Immature natural killer cell (primary cell): ENCODE measurements at regions not wholly inside any gene's neighbourhood (a gene's known extent, or its start where the extent isn't known, plus 50 kb on each side); places are given as distances from the start of the nearest gene placed in this dataset.
"Not testable (repeated sequence)": the region's sequence is repeated elsewhere in the genome, so short reads cannot be mapped to it uniquely, and the experiment has no call there.

Experiments
- DNase-seq, 3 donors: peaks; one replicate each; pipeline ENCODE4 v3.0.0; 2022; ENCODE audit warnings: mixed read lengths in 1 of 3
- H3K27ac Mint-ChIP-seq, 6 donors: one replicate each; pipeline ENCODE4 v1.8.0; 2020; ENCODE audit warnings: mixed read lengths in 6 of 6, mild to moderate bottlenecking in 5 of 6, inconsistent platforms in 4 of 6, moderate library complexity in 3 of 6
- H3K27me3 Mint-ChIP-seq, 3 donors: one replicate each; pipeline ENCODE4 v1.8.0; 2020 to 2021; ENCODE audit warnings: low read depth in 3 of 3, mild to moderate bottlenecking in 3 of 3, mixed read lengths in 3 of 3, moderate library complexity in 3 of 3, inconsistent platforms in 1 of 3
- H3K36me3 Mint-ChIP-seq, 3 donors: one replicate each; pipeline ENCODE4 v1.8.0; 2020; ENCODE audit warnings: mixed read lengths in 3 of 3, inconsistent platforms in 2 of 3, mild to moderate bottlenecking in 2 of 3
- H3K4me1 Mint-ChIP-seq, 2 donors: one replicate each; pipeline ENCODE4 v1.8.0; 2020; ENCODE audit warnings: inconsistent platforms in 2 of 2, mild to moderate bottlenecking in 2 of 2, mixed read lengths in 2 of 2, moderate library complexity in 1 of 2
- H3K4me3 Mint-ChIP-seq, 5 donors: one replicate each; pipeline ENCODE4 v1.8.0; 2020; ENCODE audit warnings: mild to moderate bottlenecking in 5 of 5, mixed read lengths in 5 of 5, inconsistent platforms in 3 of 5, moderate library complexity in 3 of 5
- H3K9me3 Mint-ChIP-seq, 6 donors: one replicate each; pipeline ENCODE4 v1.8.0; 2020; ENCODE audit warnings: mild to moderate bottlenecking in 6 of 6, mixed read lengths in 6 of 6, inconsistent platforms in 4 of 6, moderate library complexity in 3 of 6

DNA sequence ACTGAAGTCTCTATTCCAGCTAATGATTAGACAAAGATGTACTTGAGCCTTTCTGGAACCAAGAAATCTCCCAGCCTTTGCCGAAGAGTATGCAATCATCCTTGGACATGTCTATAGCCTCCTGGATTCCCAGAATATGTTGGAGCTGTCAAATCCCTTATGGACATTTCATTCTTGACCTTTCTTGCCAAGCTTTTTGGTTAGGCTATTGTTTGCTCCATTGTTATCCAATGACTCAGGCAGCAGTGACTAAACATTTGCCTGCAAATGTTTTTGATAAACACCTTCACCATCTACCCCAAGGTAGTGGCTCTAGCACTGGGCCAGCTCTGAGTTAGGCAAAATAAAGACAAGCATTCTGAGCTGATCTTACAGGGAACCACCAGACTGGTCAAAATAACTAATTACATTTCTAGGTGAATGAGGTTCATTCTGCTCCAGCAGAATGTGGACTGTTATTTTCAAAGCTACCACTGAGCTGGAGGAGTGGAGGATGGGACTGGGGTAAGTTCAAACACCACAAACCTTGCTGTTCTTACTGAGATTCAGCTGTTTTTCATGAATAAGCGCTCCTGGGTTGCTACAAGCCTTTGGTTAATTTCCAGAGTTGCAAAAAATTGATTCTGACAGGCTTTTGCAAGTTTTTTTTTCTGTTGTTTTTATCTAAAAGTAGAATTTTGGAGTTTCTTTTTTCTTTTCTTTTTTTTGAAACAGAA lies 81.0 kb downstream of the TMEM270 start:
- Mint-ChIP-seq H3K9me3 (peaks cover 0 to 31% (median 13%) of the 10 kb centered on the region in 6 donors), H3K4me3 (no peak overlapping the region), H3K36me3 (peaks cover 0 to 3% (median 0%) of the 10 kb centered on the region in 3 donors)

GRCh38 chr7:73945022-73945421 lies 83.0 kb upstream of the ELN start:
- Mint-ChIP-seq H3K4me3 (no peak overlapping the region), H3K36me3 (peaks cover 0 to 11% (median 4%) of the 10 kb centered on the region in 3 donors), H3K27me3 (peaks cover 0 to 7% (median 7%) of the 10 kb centered on the region in 3 donors), H3K4me1 (no peaks in the 10 kb centered on the region), H3K27ac (no peak overlapping the region), H3K9me3 (peaks cover 0 to 49% (median 26%) of the 10 kb centered on the region in 6 donors)
- no peak for DNase-seq

More for the DNA sequence above, 81.0 kb downstream of the TMEM270 start:
- no peak overlapping the region for H3K27ac Mint-ChIP-seq
- H3K27me3 Mint-ChIP-seq = peaks cover 0 to 7% (median 4%) of the 10 kb centered on the region in 3 donors
- no peaks in the 10 kb centered on the region for H3K4me1 Mint-ChIP-seq
- no peak for DNase-seq

DNA sequence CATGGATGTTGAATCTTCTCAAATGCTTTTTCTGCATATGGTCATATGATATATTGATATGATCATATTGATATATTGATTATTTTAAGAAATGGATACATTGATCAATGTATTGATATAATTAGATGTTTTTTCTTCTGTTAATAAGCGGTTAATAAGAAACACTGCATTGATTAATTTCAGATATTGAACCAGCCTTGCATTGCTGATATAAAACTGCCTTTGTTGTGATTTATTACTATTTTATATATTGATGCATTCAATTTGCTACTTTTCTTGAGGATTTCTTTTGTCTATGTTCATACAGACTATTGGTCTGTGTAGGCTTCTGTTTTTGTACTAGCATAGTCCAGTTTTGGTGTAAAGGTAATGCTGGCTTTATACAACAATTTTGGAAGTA lies 79.7 kb upstream of the ELN start:
- H3K9me3 Mint-ChIP-seq = peaks cover 0 to 31% (median 20%) of the 10 kb centered on the region in 6 donors
- H3K4me3 Mint-ChIP-seq = no peak overlapping the region
- no peaks in the 10 kb centered on the region for H3K4me1 Mint-ChIP-seq
- H3K27me3 Mint-ChIP-seq = peaks cover 2 to 10% (median 6%) of the 10 kb centered on the region in 3 donors
- H3K36me3 Mint-ChIP-seq = peaks cover 0 to 11% (median 4%) of the 10 kb centered on the region in 3 donors
- no peak overlapping the region for H3K27ac Mint-ChIP-seq
- DNase-seq = no peak

- Mint-ChIP-seq H3K36me3 (peaks cover 0 to 8% (median 4%) of the 10 kb centered on the region in 3 donors), H3K9me3 (peaks cover 0 to 20% (median 15%) of the 10 kb centered on the region in 6 donors), H3K27me3 (peaks cover 2 to 12% (median 9%) of the 10 kb centered on the region in 3 donors), H3K27ac (no peak overlapping the region), H3K4me3 (no peak overlapping the region), H3K4me1 (no peaks in the 10 kb centered on the region)
- no peak for DNase-seq
These were observed 75.7 kb upstream of the ELN start for GRCh38 chr7:73952266-73952665.

DNA sequence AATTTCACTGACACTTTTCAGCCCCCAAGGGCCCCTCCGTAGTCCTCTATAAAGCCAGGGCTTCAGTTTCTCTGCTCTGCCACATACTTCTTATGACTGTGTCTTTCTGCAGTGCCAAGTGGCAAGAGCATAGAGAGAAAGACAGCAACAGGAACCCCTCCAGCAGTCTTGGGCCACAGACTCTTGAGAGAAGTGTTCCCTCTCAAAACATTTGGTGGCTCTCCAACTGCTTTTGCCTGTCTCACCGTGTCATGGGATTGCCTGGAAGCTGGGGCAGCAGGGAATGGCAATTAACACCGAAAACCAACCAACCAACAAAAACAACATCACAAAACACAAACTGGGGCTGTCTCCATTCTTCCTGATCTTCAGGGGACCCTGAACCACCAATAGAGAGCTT lies 73.8 kb upstream of the ELN start:
- H3K4me3 Mint-ChIP-seq = no peak overlapping the region
- no peaks in the 10 kb centered on the region for H3K4me1 Mint-ChIP-seq
- peaks cover 0 to 2% (median 0%) of the 10 kb centered on the region in 3 donors for H3K36me3 Mint-ChIP-seq

DNA sequence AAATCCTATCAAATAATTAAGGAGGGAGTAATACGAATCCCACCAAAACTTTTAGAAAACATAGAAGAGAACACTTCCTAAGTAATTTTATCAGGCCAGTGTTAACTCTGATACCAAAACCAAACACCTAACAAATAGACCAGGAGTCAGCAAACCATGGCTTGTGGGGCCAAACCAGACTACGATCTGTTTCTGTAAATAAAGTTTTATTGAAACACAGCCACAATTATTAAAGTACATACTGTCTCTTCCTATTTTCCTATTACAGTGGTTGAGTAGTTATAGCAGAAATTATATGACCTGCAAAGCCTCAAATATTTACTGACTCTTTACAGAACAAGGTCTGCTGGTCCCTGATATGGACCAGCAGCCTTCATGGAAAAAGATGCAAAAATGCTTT lies 73.1 kb upstream of the ELN start:
- no peaks in the 10 kb centered on the region for H3K9me3 Mint-ChIP-seq

More for the DNA sequence above, 73.8 kb upstream of the ELN start:
- DNase-seq = no peak
- Mint-ChIP-seq H3K27me3 (peaks cover 2 to 15% (median 10%) of the 10 kb centered on the region in 3 donors), H3K27ac (no peak overlapping the region), H3K9me3 (peaks cover 0 to 4% (median 3%) of the 10 kb centered on the region in 6 donors)

GRCh38 chr7:73960548-73960947 lies 67.4 kb upstream of the ELN start:
- no peak for DNase-seq
- H3K27ac Mint-ChIP-seq = no peak overlapping the region
- H3K9me3 Mint-ChIP-seq = peaks cover 11 to 18% (median 14%) of the 10 kb centered on the region in 6 donors

More for the DNA sequence above, 73.1 kb upstream of the ELN start:
- Mint-ChIP-seq H3K4me1 (no peaks in the 10 kb centered on the region), H3K27me3 (peaks cover 2 to 13% (median 10%) of the 10 kb centered on the region in 3 donors), H3K36me3 (no peaks in the 10 kb centered on the region), H3K27ac (no peak overlapping the region), H3K4me3 (no peak overlapping the region)
- no peak for DNase-seq

GRCh38 chr7:73961991-73962390 lies 66.0 kb upstream of the ELN start:
- DNase-seq, H3K4me3 Mint-ChIP-seq, H3K27ac Mint-ChIP-seq, H3K27me3 Mint-ChIP-seq, H3K4me1 Mint-ChIP-seq: not testable (repeated sequence)
- Mint-ChIP-seq H3K36me3 (peaks cover 10 to 12% (median 11%) of the 10 kb centered on the region in 3 donors), H3K9me3 (peaks cover 11 to 18% (median 14%) of the 10 kb centered on the region in 6 donors)

More at GRCh38 chr7:73960548-73960947, 67.4 kb upstream of the ELN start:
- peaks cover 10 to 12% (median 11%) of the 10 kb centered on the region in 3 donors for H3K36me3 Mint-ChIP-seq
- H3K4me3 Mint-ChIP-seq = no peak overlapping the region
- H3K4me1 Mint-ChIP-seq = no peaks in the 10 kb centered on the region
- H3K27me3 Mint-ChIP-seq = peaks cover 0 to 5% (median 5%) of the 10 kb centered on the region in 3 donors

DNA sequence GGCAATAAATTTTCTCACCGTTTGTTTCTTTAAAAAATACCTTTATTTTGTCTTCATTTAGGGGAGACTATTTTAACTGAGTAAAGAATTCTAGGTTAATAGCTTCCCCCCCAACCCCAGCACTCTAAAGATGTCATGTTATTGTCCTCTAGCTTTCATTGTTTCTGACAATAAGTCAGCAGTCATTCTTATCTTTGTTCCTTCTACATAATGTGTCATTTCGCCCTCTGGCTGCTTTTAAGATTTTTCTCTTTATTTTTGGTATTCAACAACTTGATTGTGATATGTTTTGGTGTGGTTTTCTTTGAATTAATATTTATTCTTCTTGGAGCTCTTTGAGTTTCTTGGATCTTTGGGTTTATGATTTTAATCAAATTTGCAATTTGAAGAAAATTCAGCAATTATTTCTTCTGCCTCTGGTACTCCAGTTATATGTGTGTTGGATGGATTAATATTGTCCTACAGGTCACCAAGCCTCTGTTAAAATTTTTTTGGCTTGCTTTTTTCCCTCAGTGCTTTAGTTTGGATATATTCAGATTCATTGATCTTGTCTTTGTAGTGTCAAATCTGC lies 64.6 kb upstream of the ELN start:
- peaks cover 11 to 18% (median 14%) of the 10 kb centered on the region in 6 donors for H3K9me3 Mint-ChIP-seq
- peaks cover 10 to 12% (median 11%) of the 10 kb centered on the region in 3 donors for H3K36me3 Mint-ChIP-seq
- H3K4me1 Mint-ChIP-seq = no peaks in the 10 kb centered on the region
- H3K27ac Mint-ChIP-seq = no peak overlapping the region
- no peak overlapping the region for H3K4me3 Mint-ChIP-seq
- DNase-seq = no peak
- peaks cover 3 to 5% (median 4%) of the 10 kb centered on the region in 3 donors for H3K27me3 Mint-ChIP-seq

DNA sequence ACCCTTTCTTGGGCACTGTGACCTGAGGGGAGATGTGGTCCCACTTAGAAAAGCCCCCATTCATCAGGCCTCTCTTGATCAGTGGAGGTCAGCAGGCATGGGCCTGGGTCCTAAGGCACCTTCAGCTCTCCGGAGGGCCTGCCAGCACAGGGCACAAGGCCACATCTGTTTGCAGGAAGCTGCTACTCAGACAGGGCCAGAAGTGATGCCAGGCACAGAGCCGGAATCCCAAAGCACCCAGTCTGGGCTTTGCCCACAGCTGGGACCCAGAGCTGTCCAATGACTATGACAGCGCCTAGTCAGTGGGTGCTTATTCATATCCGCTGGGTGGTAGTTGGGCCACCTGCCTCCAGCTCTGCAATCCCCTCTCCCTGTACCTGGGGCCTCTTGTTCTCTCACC lies 63.2 kb upstream of the ELN start:
- Mint-ChIP-seq H3K9me3 (peaks cover 11 to 18% (median 14%) of the 10 kb centered on the region in 6 donors), H3K36me3 (peaks cover 10 to 12% (median 11%) of the 10 kb centered on the region in 3 donors), H3K4me1 (no peaks in the 10 kb centered on the region), H3K27ac (no peak overlapping the region), H3K27me3 (peaks cover 3 to 7% (median 3%) of the 10 kb centered on the region in 3 donors), H3K4me3 (no peak overlapping the region)
- no peak for DNase-seq

- peaks cover 10 to 12% (median 11%) of the 10 kb centered on the region in 3 donors for H3K36me3 Mint-ChIP-seq
- H3K27ac Mint-ChIP-seq = no peak overlapping the region
- H3K4me1 Mint-ChIP-seq = no peaks in the 10 kb centered on the region
- peaks cover 11 to 18% (median 14%) of the 10 kb centered on the region in 6 donors for H3K9me3 Mint-ChIP-seq
- H3K4me3 Mint-ChIP-seq = no peak overlapping the region
- peaks cover 2 to 7% (median 3%) of the 10 kb centered on the region in 3 donors for H3K27me3 Mint-ChIP-seq
- no peak for DNase-seq
These were observed 61.7 kb upstream of the ELN start for GRCh38 chr7:73966062-73966940.

GRCh38 chr7:73966941-73967831 lies 60.8 kb upstream of the ELN start:
- H3K4me3 Mint-ChIP-seq = no peak overlapping the region
- H3K36me3 Mint-ChIP-seq = peaks cover 10 to 12% (median 11%) of the 10 kb centered on the region in 3 donors
- DNase-seq = no peak
- no peak overlapping the region for H3K27ac Mint-ChIP-seq
- peaks cover 11 to 15% (median 13%) of the 10 kb centered on the region in 6 donors for H3K9me3 Mint-ChIP-seq
- H3K4me1 Mint-ChIP-seq = peaks cover 0 to 3% of the 10 kb centered on the region in 2 donors
- peaks cover 2 to 7% (median 3%) of the 10 kb centered on the region in 3 donors for H3K27me3 Mint-ChIP-seq
